K562 (cell line): ENCODE measurements at regions not wholly inside any gene's neighbourhood (a gene's known extent, or its start where the extent isn't known, plus 50 kb on each side); places are given as distances from the start of the nearest gene placed in this dataset.

Source experiments
- ASH1L ChIP-seq: fragments of 450-650 bp; IDR thresholded peaks from 2 replicates; pipeline ENCODE4 v1.6.1; 2018; ENCODE audit warnings: borderline replicate concordance, mild to moderate bottlenecking, low read depth; ENCODE audit not compliant: partially characterized antibody
- BMI1 ChIP-seq: fragments of 150-350 bp; IDR thresholded peaks from 2 replicates; pipeline ENCODE4 v1.6.1; 2014; ENCODE audit warnings: low read length
- CCNT2 ChIP-seq: IDR thresholded peaks from 2 replicates; pipeline ENCODE4 v1.6.1; 2011; ENCODE audit warnings: borderline replicate concordance, low read depth, mild to moderate bottlenecking, moderate library complexity, mixed read lengths, low read length; ENCODE audit not compliant: insufficient read length; ENCODE audit errors: extremely low read depth
- ELF4 ChIP-seq: fragments of 450-650 bp; formaldehyde crosslinking; IDR thresholded peaks from 2 replicates; pipeline ENCODE4 v1.4.0; 2022; ENCODE audit warnings: missing genetic modification characterization
- ETV6 ChIP-seq, 3 experiments: fragments of 150-350 bp in 1 of 3; sonication (generic) in 1 of 3; formaldehyde crosslinking in 1 of 3; IDR thresholded peaks; 2 replicates each; pipeline versions ENCODE4 v1.6.1 to v1.8.0; 2014 to 2022; ENCODE audit warnings: borderline replicate concordance in 2 of 3, low read depth in 2 of 3, antibody characterized with exemption in 1 of 3, low read length in 1 of 3, mild to moderate bottlenecking in 1 of 3, missing genetic modification reagents in 1 of 3
- GATA2 ChIP-seq: sonication (generic); formaldehyde crosslinking; IDR thresholded peaks from 2 replicates; pipeline ENCODE4 v1.4.0; 2020; ENCODE audit warnings: mild to moderate bottlenecking, missing genetic modification reagents
- ILK ChIP-seq: fragments of 450-650 bp; IDR thresholded peaks from 2 replicates; pipeline ENCODE4 v1.6.1; 2016; ENCODE audit warnings: missing genetic modification characterization, low read depth, mild to moderate bottlenecking, missing compliant biosample characterization, moderate library complexity, borderline replicate concordance
- KHSRP ChIP-seq: fragments of 450-650 bp; IDR thresholded peaks from 2 replicates; pipeline ENCODE4 v1.6.1; 2017
- NKRF ChIP-seq: fragments of 450-650 bp; IDR thresholded peaks from 2 replicates; pipeline ENCODE4 v1.6.1; 2016; ENCODE audit warnings: borderline replicate concordance
- PML ChIP-seq: IDR thresholded peaks from 2 replicates; pipeline ENCODE4 v1.6.1; 2012; ENCODE audit warnings: low read length, inconsistent platforms
- PPARD ChIP-seq: fragments of 250-450 bp; sonication (Bioruptor Pico); IDR thresholded peaks from 2 replicates; pipeline ENCODE4 v1.8.0; 2022; ENCODE audit warnings: inconsistent platforms, mild to moderate bottlenecking, moderate library complexity
- RBBP5 ChIP-seq: fragments of 200-600 bp; sonication (generic); IDR thresholded peaks from 2 replicates; pipeline ENCODE4 v1.6.1; 2012; ENCODE audit warnings: borderline replicate concordance, mild to moderate bottlenecking, low read length, control low read depth, inconsistent platforms; ENCODE audit not compliant: insufficient read depth, poor library complexity, severe bottlenecking
- REST ChIP-seq, 2 experiments: fragments of 450-650 bp; formaldehyde crosslinking in 1 of 2; IDR thresholded peaks; 2 replicates each; pipeline versions ENCODE4 v1.4.0 to v1.6.1; 2014 to 2020; ENCODE audit warnings: mild to moderate bottlenecking in 2 of 2, borderline replicate concordance in 1 of 2, low read depth in 1 of 2
- SMAD3 ChIP-seq: fragments of 450-650 bp; formaldehyde crosslinking; conservative IDR thresholded peaks from 2 replicates; pipeline ENCODE4 v1.4.0; 2020; ENCODE audit warnings: mild to moderate bottlenecking
- ZBTB26 ChIP-seq: fragments of 450-650 bp; formaldehyde crosslinking; IDR thresholded peaks from 2 replicates; pipeline ENCODE4 v1.4.0; 2022; ENCODE audit warnings: missing genetic modification characterization
- ZNF174 ChIP-seq: fragments of 250-450 bp; sonication (Bioruptor Pico); IDR thresholded peaks from 2 replicates; pipeline ENCODE4 v1.4.0; 2020; ENCODE audit warnings: mild to moderate bottlenecking
- ZNF561 ChIP-seq: fragments of 450-650 bp; formaldehyde crosslinking; conservative IDR thresholded peaks from 2 replicates; pipeline ENCODE4 v1.4.0; 2020; ENCODE audit warnings: mild to moderate bottlenecking, moderate library complexity
- ZNF586 ChIP-seq: fragments of 450-650 bp; formaldehyde crosslinking; conservative IDR thresholded peaks from 2 replicates; pipeline ENCODE4 v1.4.0; 2020; ENCODE audit warnings: mild to moderate bottlenecking, moderate library complexity

GRCh38 chr6:27144740-27145079 is 102.8 kb upstream of the PRSS16 start (continued):
- TF ChIP-seq ZNF586, result no peak; the same call in 1 of the 2 replicates
- TF ChIP-seq ASH1L, result no peak
- TF ChIP-seq ETV6 (IDR thresholded peaks at IDR 0.05; ENCODE audit: borderline replicate concordance in 1 of 2, low read depth in 2 of 2, low read length in 1 of 2), result no peak
- TF ChIP-seq ETV6 (CRISPR knock-in tag; IDR thresholded peaks at IDR 0.05; ENCODE audit: borderline replicate concordance), result no peak
- TF ChIP-seq ZNF174 (CRISPR knock-in tag), result no peak
- 0 out of 2 replicates have a peak, but pooled peaks have one; percentile 3 for TF ChIP-seq SMAD3
- TF ChIP-seq ELF4 (CRISPR knock-in tag), result no peak
- no peak for TF ChIP-seq BMI1
- TF ChIP-seq PML, result 0 out of 2 replicates have a peak, but pooled peaks have one; percentile 22
- TF ChIP-seq RBBP5, result no peak
- no peak for TF ChIP-seq ILK
- peak; percentile 61; the same call in 1 of the 2 replicates for TF ChIP-seq ZBTB26 (CRISPR knock-in tag)
- TF ChIP-seq ZNF561 (CRISPR knock-in tag), result no peak
- peak; percentile 72 for TF ChIP-seq NKRF
- no peak for TF ChIP-seq REST (IDR thresholded peaks at IDR 0.05; ENCODE audit: borderline replicate concordance)
- TF ChIP-seq REST (CRISPR knock-in tag; IDR thresholded peaks at IDR 0.05; ENCODE audit: low read depth), result no peak
- no peak for TF ChIP-seq KHSRP
- TF ChIP-seq PPARD (CRISPR knock-in tag), result no peak
- no peak for TF ChIP-seq GATA2 (CRISPR knock-in tag)
- TF ChIP-seq CCNT2, result peak; percentile 35
